Stomach (tissue), 8 donors: ENCODE measurements at regions not wholly inside any gene's neighbourhood (a gene's known extent, or its start where the extent isn't known, plus 50 kb on each side); places are given as distances from the start of the nearest gene placed in this dataset.

Experiments
- DNase-seq, 2 donors: peaks; one replicate each; pipeline versions ENCODE4 v3.0.0 to v3.0.0-alpha.2; 2013 to 2019
- H3K27ac ChIP-seq, 5 donors: fragments of 200-600 bp in 4 of 5; sonication (generic) in 4 of 5; one replicate each; pipeline ENCODE4 v1.5.1; 2013 to 2019; ENCODE audit warnings: mild to moderate bottlenecking in 1 of 5, moderate library complexity in 1 of 5
- H3K27me3 ChIP-seq, 3 donors: fragments of 200-600 bp; sonication (generic); one replicate each; pipeline ENCODE4 v1.5.1; 2017 to 2019; ENCODE audit warnings: mixed run types in 1 of 3
- H3K36me3 ChIP-seq, 4 donors: fragments of 200-600 bp; sonication (generic); 1 replicate in 3 of 4; 2 replicates in 1 of 4; pipeline ENCODE4 v1.5.1; 2016 to 2019
- H3K4me1 ChIP-seq, 4 donors: fragments of 200-600 bp; sonication (generic); one replicate each; pipeline ENCODE4 v1.5.1; 2016 to 2019
- H3K4me3 ChIP-seq, 4 donors: fragments of 200-600 bp; sonication (generic) in 3 of 4; one replicate each; pipeline ENCODE4 v1.5.1; 2016 to 2019; ENCODE audit warnings: mild to moderate bottlenecking in 1 of 4
- H3K9me3 ChIP-seq, 4 donors: fragments of 200-600 bp; sonication (generic); one replicate each; pipeline ENCODE4 v1.5.1; 2016 to 2019
- EP300 ChIP-seq: sonication (generic); formaldehyde crosslinking; IDR thresholded peaks from one replicate; pipeline ENCODE4 v1.6.1; 2017; ENCODE audit warnings: antibody characterized with exemption
- POLR2A ChIP-seq, 4 donors: fragments of 450-650 bp; IDR thresholded peaks; one replicate each; pipeline ENCODE4 v1.6.1; 2016; ENCODE audit warnings: antibody characterized with exemption in 4 of 4, control low read depth in 2 of 4, mild to moderate bottlenecking in 1 of 4, moderate library complexity in 1 of 4
- POLR2AphosphoS5 ChIP-seq, 3 donors: sonication (generic); formaldehyde crosslinking; IDR thresholded peaks; one replicate each; pipeline ENCODE4 v1.6.1; 2016; ENCODE audit warnings: antibody characterized with exemption in 3 of 3
- WGBS, 5 donors: extraction: QIAGEN DNeasy Blood & Tissue Kit in 3 of 5; methylation state at CpG; one replicate each; pipeline versions ENCODE4 v1.1.5 to v1.1.7; 2013 to 2018; 5-methylcytosine and 5-hydroxymethylcytosine counted together
- intact Hi-C: fragments of 100-400 bp; cut with DNase I; formaldehyde crosslinking; loops from one replicate; pipeline ENCODE4 v1.15.1; 2023; ENCODE audit warnings: low total_unique reads
- TF ChIP-seq, protein P1 (sequence below), 7 experiments: fragments of 450-650 bp in 4 of 7; fragments of 200-600 bp in 3 of 7; sonication (generic) in 3 of 7; IDR thresholded peaks; one replicate each; pipeline ENCODE4 v1.5.1; 2016 to 2019; ENCODE audit warnings: antibody characterized with exemption in 7 of 7, control low read depth in 2 of 7, mild to moderate bottlenecking in 1 of 7
- donor health status: healthy with polysubstance abuse.
- donor health status: Bipolar disorder and iron deficiency.
- donor health status: healthy.

DNA sequence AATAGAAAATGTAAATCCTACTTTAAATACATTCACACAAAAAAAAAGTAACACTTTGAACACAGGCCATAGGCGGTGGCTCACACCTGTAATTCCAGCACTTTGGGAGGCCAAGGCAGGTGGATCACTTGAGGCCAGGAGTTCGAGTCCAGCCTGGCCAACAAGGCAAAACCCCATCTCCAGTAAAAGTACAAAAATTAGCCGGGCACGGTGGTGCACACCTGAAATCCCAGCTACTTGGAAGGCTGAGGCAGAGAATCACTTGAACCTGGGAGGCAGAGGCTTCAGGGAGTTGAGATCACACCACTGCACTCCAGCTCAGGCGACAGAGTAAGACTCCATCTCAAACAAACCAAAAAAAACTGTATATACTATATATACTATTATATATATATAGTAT lies 303.6 kb downstream of the BCL11A start:
- no peaks in the 10 kb centered on the region for H3K9me3 ChIP-seq
- peaks cover 0 to 10% (median 3%) of the 10 kb centered on the region in 4 donors for H3K4me1 ChIP-seq
- WGBS, 5 donors: 87 to 94% (median 89%) methylated on average over 5 of the region's 5 CpGs
- H3K27me3 ChIP-seq: no peaks in the 10 kb centered on the region
- no peak overlapping the region for H3K4me3 ChIP-seq
- no peak for DNase-seq
- no peaks in the 10 kb centered on the region for H3K36me3 ChIP-seq
- no peak overlapping the region for H3K27ac ChIP-seq
- intact Hi-C loops: no loop called here
- TF ChIP-seq EP300 (no peak), POLR2AphosphoS5 (IDR thresholded peaks at IDR 0.05) (no peak), POLR2A (IDR thresholded peaks at IDR 0.05) (no peak)
- TF ChIP-seq, protein P1, sequence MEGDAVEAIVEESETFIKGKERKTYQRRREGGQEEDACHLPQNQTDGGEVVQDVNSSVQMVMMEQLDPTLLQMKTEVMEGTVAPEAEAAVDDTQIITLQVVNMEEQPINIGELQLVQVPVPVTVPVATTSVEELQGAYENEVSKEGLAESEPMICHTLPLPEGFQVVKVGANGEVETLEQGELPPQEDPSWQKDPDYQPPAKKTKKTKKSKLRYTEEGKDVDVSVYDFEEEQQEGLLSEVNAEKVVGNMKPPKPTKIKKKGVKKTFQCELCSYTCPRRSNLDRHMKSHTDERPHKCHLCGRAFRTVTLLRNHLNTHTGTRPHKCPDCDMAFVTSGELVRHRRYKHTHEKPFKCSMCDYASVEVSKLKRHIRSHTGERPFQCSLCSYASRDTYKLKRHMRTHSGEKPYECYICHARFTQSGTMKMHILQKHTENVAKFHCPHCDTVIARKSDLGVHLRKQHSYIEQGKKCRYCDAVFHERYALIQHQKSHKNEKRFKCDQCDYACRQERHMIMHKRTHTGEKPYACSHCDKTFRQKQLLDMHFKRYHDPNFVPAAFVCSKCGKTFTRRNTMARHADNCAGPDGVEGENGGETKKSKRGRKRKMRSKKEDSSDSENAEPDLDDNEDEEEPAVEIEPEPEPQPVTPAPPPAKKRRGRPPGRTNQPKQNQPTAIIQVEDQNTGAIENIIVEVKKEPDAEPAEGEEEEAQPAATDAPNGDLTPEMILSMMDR (IDR thresholded peaks at IDR 0.05): no peak

GRCh38 chr2:60247471-60247870 lies 306.0 kb downstream of the BCL11A start:
- no peaks in the 10 kb centered on the region for H3K27me3 ChIP-seq
- intact Hi-C loops: no loop called here
- 79 to 86% (median 84%) methylated on average over 9 of the region's 9 CpGs for WGBS, 5 donors
- no peak overlapping the region for H3K4me3 ChIP-seq
- TF ChIP-seq POLR2A (IDR thresholded peaks at IDR 0.05) (no peak), EP300 (no peak), POLR2AphosphoS5 (IDR thresholded peaks at IDR 0.05) (no peak)
- TF ChIP-seq, protein P1 (IDR thresholded peaks at IDR 0.05): no peak
- no peak for DNase-seq
- H3K27ac ChIP-seq: no peak overlapping the region
- peaks cover 0 to 3% (median 1%) of the 10 kb centered on the region in 4 donors for H3K4me1 ChIP-seq
- H3K36me3 ChIP-seq: no peaks in the 10 kb centered on the region
- no peaks in the 10 kb centered on the region for H3K9me3 ChIP-seq

- no peak for TF ChIP-seq EP300
- TF ChIP-seq POLR2AphosphoS5 (IDR thresholded peaks at IDR 0.05): no peak
- TF ChIP-seq POLR2A (IDR thresholded peaks at IDR 0.05): no peak
- TF ChIP-seq, protein P1 (IDR thresholded peaks at IDR 0.05): no peak
- Histone ChIP-seq H3K9me3 (no peaks in the 10 kb centered on the region), H3K27ac (no peak overlapping the region), H3K4me1 (no peaks in the 10 kb centered on the region), H3K27me3 (no peaks in the 10 kb centered on the region), H3K4me3 (no peak overlapping the region), H3K36me3 (no peaks in the 10 kb centered on the region)
- DNase-seq: no peak
- intact Hi-C loops: no loop called here
- 94 to 100% (median 96%) methylated on average over 2 of the region's 2 CpGs for WGBS, 5 donors
Measured at GRCh38 chr2:60246583-60246982, 306.9 kb downstream of the BCL11A start.

DNA sequence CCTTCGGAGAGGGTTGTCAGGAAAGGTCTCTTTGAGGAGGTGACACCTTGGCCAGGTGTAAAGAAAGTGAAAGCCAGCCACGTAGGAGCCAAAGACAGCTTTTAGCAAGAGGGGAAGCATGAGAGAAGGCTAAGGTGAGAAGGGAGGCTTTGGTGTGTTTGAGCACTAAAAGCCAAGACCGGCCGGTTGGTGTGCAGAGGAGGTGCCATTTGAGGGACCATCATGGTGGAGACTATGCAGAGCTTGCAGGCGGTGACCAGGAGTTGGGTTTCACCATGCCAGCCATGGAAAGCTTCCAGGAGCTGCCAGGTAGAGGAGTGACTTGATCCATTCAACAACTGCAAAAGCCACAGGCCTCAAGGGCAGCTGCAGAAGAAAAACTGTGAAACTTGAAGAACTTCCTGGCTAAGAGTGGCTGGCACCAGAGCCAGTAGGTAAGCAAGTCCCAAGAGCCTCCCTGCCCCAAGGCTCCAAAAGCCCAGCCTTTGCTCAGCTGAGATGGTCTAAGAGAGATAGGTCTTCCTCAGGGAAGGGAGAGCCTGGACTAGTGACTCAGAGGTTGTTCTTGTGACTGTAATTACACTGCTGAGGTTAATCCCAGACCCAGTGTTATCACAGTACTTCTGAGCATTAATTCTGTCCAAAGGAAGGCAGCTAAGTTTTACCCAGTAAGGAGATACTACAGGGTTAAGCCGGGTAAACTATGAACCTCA lies 319.0 kb downstream of the BCL11A start:
- TF ChIP-seq, protein P1 (IDR thresholded peaks at IDR 0.05): no peak
- TF ChIP-seq EP300 (no peak), POLR2A (IDR thresholded peaks at IDR 0.05) (no peak), POLR2AphosphoS5 (IDR thresholded peaks at IDR 0.05) (no peak)
- intact Hi-C loops: no loop called here
- 86 to 91% (median 91%) methylated on average over 6 of the region's 6 CpGs for WGBS, 5 donors
- H3K27me3 ChIP-seq: no peaks in the 10 kb centered on the region
- H3K4me3 ChIP-seq: no peak overlapping the region
- H3K27ac ChIP-seq: no peak overlapping the region
- H3K4me1 ChIP-seq: no peaks in the 10 kb centered on the region
- H3K36me3 ChIP-seq: no peaks in the 10 kb centered on the region
- DNase-seq: no peak
- H3K9me3 ChIP-seq: peaks cover 0 to 14% (median 6%) of the 10 kb centered on the region in 4 donors
